HG02759 (cell line): ENCODE measurements at regions not wholly inside any gene's neighbourhood (a gene's known extent, or its start where the extent isn't known, plus 50 kb on each side); places are given as distances from the start of the nearest gene placed in this dataset.
"Not testable (repeated sequence)": the region's sequence is repeated elsewhere in the genome, so short reads cannot be mapped to it uniquely, and the experiment has no call there.

Experiments
- ATAC-seq: cut with Tn5 transposase; IDR thresholded peaks from one replicate; pipeline ENCODE4 v1.9.1; 2021; ENCODE audit warnings: mild to moderate bottlenecking, moderate library complexity; ENCODE audit not compliant: unreplicated experiment

DNA sequence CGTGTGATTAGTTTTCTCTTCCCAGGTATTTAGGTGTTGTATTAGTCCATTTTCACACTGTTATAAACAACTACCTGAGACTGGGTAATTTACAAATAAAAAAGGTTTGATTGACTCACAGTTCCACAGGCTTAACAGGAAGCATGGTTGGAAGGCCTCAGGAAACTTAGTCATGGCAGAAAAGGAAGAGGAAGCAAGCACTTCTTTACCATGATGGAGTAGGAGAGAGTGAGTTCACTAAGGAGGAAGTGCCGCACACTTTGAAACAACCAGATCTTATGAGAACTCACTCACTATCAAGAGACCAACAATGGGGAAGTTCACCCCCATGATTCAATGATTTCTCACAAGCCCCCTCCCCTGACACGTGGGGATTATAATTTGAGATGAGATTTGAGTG, 1343.7 kb upstream of the GOT2 start:
- no peak for ATAC-seq

DNA sequence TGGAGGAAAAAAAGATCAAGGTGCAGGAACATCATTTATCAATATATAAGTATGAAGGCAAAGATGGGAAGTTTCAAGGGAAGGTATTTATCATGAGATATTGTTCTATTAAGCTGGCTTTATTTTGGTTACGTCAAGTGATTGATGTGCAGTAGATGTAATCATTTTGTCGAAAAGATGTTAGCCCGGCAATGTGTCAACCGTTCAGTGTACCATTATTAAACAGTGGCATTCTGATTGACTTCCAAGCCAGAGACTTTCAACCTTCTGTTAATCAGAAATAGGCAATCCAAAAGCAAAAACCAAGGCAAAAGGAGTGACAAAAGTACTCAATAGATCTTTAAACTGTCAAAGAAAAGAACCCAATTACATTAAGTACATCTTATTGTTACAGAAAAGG, 1340.3 kb upstream of the GOT2 start:
- no peak for ATAC-seq

DNA sequence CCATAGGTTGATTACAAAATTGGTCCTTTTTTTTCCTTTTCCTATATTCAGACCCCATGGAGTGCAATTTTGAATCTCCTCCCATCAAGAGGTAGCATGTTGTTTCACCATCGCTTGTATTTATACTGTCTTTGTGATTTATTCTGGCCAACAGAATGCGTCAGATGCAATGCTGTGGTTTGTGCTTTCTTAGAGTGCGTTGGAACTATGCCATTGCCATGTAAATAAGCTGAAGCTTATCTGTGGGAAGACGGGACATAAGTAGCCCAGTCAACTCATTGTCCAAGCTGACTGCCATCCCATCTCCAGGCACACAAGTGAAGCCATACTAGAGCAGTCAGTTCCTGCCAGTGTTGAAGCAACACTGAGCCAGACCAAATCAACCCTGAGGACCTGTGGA, 1339.3 kb upstream of the GOT2 start:
- ATAC-seq, result no peak

DNA sequence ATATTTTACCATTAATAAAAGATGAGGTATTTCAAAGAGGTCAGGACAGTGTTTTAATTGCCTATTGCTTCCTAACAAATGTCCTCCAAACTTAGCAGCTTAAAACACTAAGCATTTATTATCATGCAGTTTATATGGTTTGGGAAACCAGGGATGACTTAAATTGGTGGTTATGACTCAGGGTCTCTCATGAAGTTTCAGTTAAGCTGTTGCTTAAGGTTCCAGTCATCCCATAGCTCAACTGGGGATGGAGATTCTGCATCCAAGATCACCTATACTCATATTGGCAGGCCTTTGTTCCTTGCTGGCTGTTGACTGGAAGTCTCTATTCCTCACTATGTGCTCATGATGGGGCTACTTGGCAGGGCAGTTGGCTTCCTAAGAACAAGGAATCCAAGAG, 1329.9 kb upstream of the GOT2 start:
- no peak for ATAC-seq

DNA sequence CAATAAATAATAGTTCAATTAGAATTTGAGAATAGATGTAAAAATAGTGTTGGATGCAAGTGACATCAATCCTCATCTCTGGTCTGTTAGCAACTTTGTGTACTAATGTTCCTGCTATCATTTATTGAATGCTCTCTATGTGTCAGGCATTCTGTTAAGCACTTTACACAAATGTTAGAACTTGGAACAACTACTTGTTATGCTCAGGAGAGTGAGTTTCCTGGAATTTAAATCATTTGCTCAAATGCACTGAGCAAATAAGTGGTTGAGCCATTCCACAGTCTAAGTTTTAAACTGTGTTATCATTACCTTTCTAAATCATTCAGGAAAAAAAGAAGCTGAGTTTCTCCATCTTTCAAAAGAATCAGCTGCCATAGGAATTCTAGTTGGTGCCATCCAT, 1327.3 kb upstream of the GOT2 start:
- ATAC-seq, result no peak

DNA sequence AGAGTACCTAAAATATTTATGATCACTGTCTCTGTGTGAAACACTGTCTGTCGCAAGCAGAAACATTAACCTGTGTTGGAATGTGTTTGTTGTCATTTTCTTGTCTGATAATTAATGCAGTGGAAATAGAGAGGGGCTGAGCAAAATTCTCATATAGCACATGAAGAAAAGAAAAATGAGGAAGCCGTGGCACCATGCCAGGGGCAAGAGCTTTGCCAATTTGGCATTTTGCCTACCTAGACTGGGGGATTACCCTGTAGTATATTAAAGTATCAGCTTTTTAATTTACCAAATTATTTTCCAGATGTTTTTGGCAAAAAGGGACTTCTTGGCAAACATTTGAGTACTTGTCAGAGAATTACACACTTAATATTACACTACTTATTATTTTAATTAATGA, 1326.6 kb upstream of the GOT2 start:
- ATAC-seq, result no peak

DNA sequence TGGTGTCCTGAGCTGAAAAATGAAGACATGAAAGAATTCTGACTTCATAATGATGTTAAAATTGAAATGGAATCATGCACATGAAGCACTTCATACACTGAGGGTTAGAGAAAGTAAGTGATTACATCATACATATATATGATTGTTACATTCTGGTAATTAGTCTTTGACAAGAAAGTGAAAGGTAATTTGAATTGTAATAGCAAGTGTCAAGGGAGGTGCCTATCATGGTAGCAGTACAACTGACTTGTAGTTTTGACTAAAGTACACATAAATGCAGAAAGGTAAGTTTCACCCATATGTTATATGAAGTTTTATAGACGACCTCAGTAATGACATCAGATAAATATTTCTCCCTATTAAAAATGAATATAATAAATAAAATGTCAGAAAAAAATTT, 1325.0 kb upstream of the GOT2 start:
- ATAC-seq, result no peak

DNA sequence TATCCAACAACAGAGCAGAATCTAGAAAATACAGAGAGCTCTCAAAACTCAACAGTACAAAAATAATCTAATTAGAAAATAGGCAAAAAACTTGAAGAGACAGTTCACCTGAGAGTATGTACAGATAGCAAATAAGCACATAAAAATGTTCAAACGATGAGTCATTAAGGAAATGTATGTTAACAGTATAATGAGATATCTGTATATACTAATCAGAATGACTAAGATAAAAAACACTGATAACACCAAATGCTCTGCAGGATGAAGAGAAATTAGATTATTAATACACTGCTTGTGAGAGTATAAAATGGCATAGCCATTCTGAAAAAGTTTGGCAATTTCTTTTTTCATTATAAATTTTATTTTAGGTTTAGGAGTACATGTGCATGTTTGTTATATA, 1307.6 kb upstream of the GOT2 start:
- ATAC-seq, result no peak

DNA sequence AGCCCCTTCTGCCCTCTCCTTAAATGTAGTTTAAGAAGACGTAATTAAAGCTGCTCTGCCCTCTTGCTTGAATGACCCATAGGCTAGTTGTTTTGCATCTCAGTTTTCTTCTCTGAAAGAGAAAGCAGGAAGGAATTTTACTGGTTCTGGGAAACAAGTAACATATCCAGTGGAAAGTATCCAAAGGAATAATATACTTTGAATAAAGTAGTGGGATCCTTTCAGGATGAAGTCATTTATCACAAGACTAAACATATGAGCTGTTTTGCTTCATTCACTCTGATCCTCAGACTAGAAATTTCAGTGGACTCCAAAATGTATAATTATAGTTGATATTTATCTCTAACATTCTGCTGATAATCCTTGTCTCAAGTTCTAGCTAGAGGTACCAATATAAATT, 1297.6 kb upstream of the GOT2 start:
- no peak for ATAC-seq

DNA sequence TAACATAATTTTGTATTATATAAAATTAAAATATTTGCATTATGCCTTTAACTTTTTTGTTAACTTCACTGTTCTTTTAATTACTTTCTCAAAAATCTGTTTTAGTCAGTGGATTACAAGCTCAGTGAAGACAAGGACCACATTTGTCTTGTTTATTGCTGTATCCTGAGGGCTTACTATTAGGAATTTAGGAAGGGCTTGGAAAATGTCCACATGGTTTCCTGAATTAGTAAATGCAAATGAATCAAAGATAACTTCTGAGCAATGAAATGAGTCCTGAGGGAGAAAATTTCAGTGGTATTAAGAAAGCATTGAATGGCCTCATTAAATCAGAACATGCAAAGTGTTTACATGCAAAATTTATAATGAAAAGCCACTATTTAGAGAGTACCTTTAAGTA, 1293.2 kb upstream of the GOT2 start:
- no peak for ATAC-seq

DNA sequence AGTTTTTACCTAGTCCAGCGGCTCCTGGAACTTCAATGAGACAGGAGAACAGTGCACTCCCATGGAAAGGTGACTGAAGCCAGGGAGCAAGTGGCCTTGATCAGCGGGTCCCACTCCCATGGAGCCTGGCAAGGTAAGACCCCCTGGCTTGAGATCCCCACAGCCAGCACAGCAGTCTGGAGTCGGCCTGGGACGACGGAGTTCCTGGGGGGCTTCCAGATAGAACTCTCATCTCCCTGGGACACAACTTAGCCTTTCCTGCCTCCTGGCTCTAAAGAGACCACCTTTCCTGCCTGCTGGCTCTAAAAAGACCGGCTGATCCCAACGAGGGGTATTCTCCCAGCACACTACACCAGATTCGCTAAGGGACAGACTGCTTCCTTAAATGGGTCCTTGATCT, 1279.0 kb upstream of the GOT2 start:
- no peak for ATAC-seq

DNA sequence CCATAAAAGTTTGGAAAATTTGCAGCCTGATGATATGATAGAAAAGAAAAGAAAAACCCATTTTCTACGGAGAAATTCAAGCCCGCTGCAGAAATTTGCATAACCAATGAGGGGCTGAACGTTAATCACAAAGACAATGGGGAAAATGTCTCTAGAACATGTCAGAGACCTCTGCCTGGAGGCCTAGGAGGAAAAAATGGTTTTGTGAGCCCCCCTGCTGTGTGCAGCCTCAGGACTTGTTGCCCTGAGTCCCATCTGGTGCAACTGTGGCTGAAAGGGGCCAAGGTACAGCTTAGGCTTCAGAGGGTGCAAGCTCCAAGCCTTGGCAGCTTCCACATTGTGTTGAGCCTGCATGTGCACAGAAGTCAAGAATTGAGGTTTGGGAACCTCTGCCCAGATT, 1267.4 kb upstream of the GOT2 start:
- no peak for ATAC-seq

DNA sequence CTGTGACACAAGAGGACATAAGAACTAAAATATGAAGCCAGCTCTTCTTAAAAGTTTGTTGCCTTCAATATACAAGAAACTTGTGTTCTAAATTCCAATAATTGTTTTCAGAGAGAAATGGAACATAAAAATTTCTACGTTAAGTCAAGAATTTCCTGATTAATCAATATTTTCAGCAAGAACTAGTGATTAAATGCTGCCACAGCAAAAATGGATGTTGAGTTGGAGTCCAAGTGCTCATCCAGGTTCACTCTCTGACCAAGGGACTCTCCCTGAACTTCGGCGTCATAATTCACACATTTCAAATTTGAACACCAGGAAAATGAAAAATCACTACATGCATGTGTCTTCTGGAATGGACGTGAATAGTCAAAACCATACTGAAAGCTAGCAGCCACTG, 1263.6 kb upstream of the GOT2 start:
- ATAC-seq, result no peak

DNA sequence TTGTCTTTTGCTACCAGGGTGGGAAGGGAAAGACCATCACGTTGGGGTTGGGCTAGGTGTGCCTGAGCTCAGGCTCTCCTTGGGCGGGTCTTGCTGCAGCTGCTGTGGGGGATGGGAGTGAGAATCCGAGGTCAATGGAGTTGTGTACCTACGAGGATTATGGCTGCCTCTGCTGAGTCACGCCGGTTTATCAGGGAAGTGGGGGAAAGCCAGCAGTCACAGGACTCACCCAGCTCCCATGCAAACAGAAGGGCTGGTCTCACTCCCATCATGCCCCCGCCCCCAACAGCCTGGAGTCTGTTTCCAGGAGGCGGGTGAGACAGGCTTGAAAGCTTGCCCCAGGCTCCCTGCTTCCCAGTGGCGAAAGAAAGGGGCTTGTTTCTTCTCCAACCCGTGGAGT, 1259.0 kb upstream of the GOT2 start:
- ATAC-seq, result no peak

DNA sequence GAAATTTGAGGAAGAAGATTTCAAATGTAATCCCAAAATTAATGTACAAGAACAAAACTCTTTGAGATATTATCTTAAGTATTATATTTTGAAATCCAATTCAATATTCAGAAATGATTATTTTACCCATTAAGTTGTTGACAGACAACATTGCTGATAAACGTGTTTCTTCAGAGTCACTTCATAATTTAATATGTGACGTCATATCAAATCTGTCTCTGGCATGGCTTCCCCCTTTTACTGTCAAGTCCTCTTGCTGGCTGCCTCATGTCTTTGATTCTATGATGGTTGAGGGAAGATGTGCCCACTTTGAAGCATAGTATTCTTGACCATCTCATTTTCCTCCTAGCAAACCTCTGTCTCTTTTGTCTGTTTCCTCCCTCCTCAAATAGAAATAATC, 1257.1 kb upstream of the GOT2 start:
- no peak for ATAC-seq

DNA sequence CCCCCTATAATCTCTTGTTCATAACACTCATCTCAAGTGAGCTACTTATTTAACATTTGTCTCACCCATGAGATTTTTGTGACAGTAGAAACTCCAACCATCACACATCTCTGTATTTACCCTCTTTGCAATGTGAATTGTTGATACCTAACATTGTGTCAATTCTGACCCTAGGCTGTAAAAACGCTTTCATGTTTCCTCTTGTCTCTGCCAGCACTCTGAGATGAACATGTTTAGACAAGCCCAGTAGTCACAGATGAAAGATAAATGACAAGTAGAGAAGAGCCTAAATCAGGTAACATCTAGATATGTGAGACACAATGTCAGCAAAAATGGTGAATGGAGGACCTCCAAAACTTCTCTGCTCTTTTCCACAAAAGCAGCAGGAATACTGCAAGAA, 1254.5 kb upstream of the GOT2 start:
- no peak for ATAC-seq

DNA sequence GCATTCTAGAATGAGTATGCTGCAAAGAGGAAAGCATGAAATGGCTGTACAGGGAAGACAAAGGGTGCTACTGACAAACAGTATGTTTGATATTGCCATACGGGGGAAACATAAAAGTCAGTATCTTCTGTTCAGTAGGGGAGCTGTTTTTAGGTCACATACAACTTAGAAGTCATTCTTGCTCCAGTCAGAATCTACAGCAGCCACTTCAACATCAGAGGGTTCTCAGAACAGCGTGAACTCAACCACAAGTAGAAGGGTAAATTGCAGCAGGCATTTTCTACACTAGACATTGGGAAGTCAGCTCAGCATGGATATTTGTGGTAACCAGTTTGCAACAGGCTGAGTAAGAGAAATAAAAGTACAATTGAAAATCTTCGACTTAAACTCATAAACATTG, 1241.8 kb upstream of the GOT2 start:
- no peak for ATAC-seq

DNA sequence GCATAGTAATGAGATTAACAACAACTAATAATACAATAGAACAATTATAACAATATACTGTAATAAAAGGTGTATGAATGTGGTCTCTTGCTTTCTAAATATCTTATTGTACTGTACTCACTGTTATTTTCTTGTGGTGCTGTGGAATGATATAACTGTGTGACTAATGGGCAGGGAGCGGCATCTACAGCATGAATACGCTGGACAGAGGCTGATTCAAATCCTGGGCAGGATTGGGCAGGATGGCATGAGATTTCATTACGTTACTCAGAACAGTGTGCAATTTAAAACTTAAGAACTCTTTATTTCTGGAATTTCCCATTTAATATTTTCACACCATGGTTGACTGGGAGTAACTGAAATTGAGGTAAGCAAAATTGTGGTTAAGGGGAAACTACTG, 1239.8 kb upstream of the GOT2 start:
- ATAC-seq, result no peak

DNA sequence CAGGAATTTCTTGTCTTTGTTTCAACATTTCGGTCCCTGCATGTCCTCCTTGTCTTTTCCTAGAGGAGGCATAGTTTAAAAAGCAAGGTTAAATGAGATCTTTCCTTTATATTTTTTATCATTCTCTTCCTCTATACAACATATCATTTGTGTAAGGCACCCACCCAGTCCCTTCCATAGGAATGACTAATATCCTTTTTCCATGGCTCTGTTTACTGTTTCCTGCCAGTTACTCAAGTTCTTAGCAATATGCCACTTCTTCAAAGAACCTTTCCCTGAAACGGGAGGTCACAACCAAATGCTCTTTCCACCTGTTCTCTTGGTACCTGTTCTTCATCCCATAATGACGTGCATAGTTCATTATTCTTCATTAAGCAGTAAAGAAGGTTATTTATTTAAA, 1237.1 kb upstream of the GOT2 start:
- no peak for ATAC-seq

DNA sequence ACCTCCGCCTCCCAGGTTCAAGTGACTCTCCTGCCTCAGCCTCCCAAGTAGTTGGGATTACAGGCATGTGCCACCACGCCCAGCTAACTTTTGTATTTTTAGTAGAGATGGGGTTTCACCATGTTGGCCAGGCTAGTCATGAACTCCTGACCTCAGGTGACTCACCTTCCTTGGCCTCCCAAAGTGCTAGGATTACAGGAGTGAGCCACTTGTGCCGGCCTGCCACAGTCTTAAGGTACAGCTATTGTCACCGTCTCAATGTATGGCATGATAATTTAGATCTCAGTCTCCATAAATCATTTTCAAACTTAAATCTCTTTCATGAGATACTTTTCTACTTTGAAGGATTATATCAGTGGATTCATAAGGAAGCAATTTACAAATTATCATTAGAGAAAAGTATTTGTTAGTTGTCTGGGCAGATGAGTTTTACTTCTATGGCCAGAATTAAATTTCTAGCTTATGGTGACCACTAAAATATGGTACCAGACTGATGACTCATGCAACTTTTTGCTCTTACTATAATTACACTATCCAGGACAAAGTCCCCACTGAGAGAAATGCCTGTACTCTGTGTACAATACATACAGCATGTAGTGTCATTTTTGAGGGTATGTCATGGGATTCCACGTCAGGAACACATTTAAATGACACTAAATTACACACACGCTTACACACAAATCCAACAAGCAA, 1230.3 kb upstream of the GOT2 start:
- no peak for ATAC-seq

DNA sequence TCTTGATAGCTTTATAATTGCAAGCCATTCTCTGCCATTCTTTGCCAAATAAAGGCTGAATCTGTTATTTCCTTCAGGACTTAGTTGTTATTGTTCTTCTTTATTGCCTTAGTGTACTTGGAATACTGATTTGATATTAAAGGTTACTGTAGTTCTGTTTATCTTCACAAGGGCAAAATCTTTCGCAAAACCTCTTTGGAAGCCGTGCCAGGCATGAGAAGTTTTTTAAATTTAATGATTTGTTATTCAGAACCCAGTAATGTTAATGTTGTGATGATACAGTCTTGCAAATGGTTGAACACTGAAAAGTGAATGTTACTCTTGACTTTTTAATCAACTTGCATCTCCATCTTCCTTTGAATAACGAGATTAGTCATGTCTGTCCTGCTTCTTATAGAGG, 1225.2 kb upstream of the GOT2 start:
- no peak for ATAC-seq

DNA sequence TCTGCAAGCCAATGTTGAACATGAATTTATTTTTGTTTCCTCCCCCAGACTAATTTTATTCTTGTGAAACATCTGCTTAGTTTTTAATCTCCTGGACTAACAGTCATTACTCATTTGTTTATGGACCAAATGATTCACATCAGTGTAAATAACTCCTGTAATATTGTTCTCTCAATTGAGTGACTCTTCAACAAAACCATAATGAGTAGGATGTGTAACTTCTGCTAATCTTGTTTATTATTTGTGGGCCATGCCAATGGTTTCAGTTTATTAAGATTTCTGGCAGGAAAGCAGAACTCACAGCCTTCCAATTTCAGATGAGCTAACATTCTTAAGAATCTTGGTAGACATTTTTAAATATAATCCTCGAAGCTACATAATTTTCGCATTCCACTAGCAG, 1216.3 kb upstream of the GOT2 start:
- ATAC-seq, result no peak

DNA sequence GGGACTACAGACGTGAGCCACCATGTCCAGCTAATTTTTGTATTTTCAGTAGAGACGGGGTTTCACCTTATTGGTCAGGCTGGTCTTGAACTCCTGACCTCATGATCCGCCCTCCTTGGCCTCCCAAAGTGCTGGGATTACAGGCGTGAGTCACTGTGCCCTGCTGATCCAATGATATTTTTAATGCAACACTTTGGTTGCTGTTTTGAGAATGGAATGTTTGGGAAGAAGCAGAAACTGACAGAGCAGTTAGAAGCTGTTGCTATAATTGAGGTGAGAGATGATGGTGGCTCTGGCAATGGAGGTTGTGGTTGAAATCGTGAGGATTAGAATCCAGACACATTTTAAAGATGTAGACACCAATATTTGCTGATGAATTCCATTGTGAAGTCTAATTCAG, 1209.9 kb upstream of the GOT2 start:
- not testable (repeated sequence) for ATAC-seq

DNA sequence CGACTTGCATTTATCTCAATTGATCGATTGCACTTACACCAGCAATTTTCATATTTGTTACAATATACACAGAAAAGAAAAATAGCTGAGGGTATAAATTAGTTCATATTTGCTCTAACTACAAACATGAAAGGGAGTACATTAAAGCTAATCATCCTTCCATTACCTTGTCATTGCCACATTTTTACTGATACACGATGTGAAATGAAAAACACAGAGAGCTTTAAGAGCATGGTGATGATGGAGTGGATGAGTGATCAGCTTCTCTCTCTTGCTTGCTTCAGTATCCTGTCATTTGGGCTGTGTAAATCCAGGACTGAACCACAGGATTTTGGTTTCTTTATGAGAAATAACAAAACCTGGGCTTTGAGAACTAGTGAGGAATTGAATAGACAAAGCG, 1207.5 kb upstream of the GOT2 start:
- no peak for ATAC-seq
